NCI-H82 treated with DMSO at 0.1 percent for 48 hours (cell line): ENCODE measurements at regions not wholly inside any gene's neighbourhood (a gene's known extent, or its start where the extent isn't known, plus 50 kb on each side); places are given as distances from the start of the nearest gene placed in this dataset.

Experiments used
- DNase-seq: peaks from one replicate; lab custom pipeline; 2025; ENCODE audit not compliant: unreplicated experiment; lab: John Stamatoyannopoulos, UW

DNA sequence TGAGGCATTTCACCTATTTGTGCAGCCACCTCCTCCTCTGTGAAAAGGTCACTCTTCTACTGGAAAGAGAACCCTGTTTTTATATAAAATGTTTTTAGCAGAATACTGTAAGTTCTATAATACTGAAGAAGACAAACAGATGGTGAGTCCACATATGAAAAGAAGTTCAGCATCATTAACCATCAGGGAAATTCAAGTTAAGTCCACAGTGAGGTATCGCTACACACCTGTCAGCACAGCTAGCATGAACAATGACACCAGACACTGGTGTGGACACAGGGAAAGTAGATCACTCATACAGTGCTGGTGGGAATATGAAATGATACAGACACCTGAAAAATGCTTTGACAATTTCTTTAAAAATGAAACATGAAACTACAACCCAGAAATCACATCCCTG lies 133.0 kb downstream of the MAD2L1 start:
- DNase-seq = no peak

DNA sequence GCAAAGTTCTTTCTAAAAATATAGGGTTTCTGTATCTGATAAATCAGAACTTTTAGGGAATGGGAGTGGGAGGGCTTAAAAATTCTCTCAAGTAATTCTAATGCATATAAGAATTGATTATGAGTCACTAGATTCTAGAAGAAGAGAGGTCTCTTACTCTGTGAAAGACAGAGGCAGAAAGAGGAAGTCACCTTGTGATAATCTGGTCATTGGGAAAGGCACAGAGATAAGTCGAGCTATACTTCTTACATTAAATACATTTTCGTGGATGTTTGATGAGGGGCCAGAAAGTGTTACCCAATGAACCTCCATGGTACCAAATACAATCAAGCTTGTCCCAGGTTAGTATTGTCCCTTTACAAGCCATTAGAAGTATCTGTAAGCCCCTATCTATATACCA lies 134.4 kb downstream of the MAD2L1 start:
- no peak for DNase-seq

DNA sequence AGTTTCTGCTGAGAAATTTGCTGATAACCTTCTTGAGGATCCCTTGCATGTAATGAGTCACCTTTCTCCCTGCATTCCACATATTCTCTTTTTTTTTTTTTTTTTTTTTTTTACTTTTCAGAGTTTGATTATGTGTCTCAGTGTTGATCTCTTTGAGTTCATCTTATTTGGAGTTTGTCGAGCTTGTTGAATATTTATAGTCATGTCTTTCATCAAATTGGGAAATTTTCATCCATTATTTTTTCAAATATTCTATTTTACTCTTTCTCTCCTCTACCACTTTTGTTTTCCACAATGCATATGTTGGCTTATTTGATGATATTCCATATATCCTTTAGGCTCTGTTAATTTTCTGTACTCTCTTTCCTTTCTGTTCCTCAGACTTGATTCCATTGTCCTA lies 136.1 kb downstream of the MAD2L1 start:
- DNase-seq = no peak

DNA sequence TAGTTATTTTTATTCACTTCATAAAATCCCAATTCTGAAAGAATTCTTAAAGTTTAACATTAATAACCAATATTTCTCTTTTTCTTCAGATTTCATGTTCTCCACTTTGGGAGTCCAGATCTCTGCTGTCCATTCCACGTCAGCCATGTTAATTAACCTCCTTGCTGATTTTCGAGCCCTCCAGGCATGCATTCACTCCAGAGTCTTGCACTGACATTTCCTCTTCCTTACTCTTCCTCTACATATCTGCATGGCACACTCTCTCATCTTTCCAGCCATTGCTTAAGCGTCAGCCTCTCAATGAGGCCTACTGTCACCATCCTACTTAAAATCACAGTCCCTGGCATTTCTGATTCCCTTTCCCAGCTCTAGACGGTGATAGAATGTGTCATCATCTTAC lies 144.8 kb downstream of the MAD2L1 start:
- DNase-seq = no peak

DNA sequence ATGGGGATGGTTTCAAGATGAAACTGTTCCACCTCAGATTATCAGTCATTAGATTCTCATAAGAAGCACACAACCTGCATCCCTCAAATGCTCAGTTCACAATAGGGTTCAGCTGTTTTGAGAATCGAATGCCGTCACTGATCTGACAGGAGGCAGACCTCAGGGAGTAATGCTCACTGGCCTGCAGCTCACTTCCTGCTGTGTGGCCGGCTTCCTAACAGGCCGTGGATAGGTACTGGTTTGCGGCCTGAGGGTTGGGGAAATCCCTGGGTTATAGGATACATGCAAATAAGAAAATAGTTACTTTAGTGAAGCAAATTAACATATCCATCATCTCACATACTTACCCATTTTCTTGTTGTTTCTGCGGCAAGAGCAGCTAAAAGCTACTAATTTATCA lies 160.4 kb downstream of the MAD2L1 start:
- DNase-seq = no peak

DNA sequence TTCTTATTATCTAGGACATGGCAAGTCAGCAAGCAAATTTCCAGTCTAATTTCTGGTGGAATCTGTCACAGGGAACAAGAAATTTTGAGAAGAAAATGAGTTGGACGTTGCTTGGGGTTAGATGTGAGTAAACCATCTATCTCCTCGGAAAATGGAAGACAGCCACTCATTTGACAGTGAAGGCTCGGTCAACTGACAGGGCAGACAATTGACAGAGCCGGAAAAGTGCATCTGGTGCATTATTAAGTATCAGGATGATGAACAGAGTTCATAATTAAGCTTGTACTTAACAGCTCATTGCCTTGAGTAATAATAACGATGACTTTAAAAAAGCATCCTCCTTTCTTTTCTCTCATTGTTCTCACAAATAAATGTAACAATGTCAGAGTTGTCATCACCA lies 168.4 kb downstream of the MAD2L1 start:
- no peak for DNase-seq

DNA sequence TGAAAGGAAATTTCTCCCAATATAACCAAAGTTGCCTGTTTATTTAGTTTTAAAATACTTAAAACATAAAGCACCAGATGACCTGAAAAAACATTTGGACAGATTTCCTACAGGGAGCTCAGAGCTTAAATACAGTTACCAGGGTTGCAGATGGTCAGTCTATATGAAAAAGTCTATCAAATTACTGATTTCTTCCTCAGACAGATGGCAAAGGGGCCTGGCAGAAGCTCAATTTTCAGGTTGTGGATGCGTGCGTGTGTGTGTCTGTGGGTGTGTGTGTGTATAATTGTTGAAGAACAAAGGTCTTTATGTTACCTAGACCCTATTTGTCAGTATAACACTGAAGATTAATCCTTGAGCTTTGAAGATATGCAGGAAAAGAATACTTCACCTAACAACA lies 169.4 kb downstream of the MAD2L1 start:
- DNase-seq = peak; percentile 49

DNA sequence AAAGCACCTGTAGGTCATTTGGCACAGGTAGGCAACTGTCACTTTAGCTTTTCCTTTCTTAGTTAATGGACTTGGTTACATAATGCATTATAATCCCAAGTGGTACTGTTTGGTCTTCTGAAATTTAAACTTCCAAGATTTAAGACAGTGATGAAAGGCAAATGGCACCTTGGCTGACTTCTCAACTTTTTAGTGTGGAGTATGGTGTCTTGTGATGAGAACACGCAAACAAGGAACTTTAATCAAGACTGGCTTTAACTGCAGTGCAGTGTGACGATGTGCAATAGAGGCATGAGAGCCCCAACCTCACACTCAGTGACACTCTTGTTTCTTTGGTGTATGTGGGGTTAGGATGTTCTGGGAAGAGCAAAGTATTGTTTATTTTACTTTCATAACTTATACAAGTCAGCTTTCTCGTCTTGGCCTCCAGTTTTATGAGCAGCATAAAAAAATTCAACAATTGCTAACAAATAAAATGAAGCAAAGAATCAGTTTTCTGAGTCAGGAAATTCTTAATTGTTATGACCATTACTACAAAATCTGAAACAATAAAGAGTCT lies 171.9 kb downstream of the MAD2L1 start:
- no peak for DNase-seq

DNA sequence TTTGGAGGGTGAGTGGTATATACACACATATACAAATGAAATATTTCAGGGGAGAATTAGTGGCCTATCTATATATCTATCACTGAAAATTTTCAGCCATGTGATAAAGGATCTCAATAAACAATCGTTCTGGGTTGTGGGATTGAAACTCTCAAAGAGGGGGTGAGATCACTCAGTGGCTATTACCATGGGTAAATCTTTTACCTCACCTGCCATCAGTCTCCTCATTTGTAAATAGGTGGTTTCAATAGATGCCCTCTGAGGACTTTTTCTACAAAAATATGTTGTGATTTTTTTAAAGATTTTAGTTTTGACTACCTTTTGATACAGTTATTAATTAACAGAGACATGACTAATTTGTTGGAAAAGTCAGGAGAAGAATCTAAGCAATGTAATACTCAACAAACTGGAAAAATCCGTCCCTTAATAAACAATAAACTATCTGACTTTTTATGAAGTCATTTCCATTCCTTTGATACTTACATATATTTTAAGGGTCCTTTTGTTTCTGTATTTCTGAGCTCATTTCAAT lies 192.8 kb downstream of the MAD2L1 start:
- no peak for DNase-seq

DNA sequence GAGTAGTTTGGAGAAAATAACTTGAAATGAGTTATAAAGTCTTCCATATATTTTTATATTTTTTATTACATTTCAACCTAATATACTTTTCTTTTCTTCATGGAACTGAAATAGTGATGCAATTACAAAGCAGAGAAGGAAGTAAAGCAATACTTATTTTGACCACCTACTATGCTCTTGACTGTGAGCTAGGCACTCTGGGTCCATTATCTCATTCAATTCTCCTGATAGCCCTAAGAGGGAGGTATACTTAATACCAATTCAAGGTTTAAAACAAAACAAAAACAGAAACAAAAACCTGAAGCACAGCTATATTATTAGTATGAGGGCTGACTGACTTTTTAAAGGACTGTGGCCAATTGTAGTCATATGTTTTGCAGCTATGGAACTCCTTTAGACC lies 193.5 kb downstream of the MAD2L1 start:
- DNase-seq = no peak

DNA sequence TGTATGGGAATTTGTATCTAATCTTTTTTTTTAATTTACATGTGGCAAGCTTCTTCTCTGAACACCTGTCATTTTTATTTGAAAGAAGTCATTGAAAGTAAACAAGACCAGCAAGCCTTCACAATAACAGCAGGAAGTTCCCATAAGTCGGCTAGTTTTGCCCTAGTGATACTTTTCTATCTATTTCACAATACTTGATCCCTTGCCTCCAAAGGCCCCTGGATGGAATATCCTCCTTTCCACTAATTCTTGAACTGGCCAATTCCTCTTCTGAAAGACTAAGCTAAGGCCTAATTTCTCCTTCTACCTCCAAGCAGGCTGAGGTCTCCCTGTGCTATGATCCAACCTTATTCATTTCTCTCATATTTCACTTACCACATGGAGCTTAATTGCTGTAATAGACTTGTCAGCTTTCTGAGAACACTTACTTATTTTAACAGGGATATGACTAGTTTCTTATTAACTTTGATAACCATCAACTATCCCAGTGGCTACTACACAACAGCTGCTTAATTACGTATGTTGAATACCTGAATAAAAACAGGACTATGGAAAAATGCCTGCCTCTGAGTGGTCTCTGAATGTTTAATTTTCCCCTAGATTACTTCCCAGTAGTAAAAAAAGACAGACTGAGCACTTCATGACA lies 194.2 kb downstream of the MAD2L1 start:
- DNase-seq = no peak

DNA sequence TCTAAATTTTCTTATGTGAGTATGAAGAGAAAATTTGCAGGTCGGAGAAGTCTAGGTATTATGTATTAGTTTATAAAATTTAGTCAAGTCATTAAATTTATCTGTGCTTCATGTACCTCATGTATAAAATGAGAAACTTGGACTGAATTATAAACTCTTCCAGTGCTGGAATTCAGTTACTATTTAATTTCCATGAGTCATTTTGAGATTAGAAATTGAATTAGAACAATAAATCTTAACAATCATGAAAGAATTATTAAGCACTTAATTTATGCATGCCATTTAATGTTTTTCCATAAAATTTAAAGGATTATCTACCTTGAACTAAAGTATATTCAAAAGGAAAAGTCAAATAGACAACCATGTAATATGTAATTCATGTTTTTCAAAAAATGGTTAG lies 195.8 kb downstream of the MAD2L1 start:
- DNase-seq = no peak

DNA sequence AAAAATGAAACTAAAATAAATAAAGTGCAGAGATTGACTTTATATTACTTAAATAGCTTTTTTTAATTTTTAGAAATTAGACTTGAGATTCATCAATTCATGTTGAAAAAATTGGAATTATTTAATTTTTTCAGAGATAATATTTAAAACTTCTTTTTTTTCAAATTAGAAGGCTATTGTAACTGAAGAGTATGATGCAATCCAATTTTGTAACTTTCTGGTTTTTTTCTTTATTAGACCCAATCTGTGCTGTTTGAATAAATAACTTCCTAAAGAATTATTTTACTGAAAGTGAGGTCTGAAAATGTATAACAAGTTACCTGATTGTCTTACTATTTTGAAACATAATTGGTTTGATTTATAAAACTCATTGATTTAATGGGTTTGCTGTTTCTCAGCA lies 200.9 kb downstream of the MAD2L1 start:
- DNase-seq = no peak

DNA sequence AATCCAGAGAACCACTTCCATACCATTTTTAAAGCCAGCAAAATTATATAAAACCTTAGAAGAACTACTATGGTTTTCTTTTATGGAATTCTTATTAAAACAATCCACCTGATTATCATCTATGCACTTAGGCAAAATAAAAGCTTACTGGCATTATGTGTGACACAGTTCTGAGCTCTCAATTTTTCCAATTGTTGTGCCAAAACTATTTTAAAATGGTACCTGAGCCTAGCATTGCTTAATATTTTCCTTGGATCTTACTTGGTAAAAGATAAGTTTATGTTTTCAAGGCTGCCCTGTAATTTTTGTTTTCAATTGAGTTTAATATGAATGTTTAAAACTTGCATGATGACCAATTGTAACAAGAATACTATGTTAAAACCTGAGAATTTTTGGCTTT lies 201.3 kb downstream of the MAD2L1 start:
- DNase-seq = no peak

DNA sequence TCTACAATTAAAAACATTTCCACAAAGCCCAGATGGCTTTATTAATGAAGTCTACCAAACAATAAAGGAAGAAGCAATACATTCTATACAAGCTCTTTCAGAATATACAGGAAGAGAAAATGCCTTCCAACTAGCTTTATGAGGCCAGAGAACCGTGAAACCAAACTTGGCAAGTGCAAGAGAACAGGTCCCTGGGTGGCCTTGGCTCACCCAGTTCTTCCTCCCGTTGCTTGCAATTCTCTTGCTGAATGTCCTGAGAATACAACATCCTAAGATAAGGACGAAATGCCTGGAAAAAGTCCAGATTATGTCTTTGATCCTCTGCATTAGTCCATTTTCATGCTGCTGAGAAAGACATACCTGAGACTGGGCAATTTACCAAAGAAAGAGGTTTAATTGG lies 204.9 kb downstream of the MAD2L1 start:
- no peak for DNase-seq

DNA sequence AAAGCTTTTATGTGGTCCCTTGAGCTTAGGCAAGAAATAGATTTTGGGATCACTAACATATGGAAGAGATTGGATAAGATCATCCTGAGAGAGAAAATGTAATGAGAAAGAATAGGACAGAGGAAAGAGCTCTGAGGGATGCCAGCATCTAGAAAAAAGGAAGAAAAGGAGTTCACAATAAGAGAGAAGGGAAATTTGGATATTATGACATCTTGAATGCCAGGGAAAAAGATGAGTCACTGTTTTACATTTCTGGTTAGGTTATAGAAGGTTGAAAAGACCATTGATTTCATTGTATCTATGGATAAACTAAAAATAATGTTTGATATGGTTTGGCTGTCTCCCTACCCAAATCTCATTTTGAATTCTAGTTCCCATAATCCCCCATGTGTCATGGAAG lies 208.5 kb downstream of the MAD2L1 start:
- no peak for DNase-seq

DNA sequence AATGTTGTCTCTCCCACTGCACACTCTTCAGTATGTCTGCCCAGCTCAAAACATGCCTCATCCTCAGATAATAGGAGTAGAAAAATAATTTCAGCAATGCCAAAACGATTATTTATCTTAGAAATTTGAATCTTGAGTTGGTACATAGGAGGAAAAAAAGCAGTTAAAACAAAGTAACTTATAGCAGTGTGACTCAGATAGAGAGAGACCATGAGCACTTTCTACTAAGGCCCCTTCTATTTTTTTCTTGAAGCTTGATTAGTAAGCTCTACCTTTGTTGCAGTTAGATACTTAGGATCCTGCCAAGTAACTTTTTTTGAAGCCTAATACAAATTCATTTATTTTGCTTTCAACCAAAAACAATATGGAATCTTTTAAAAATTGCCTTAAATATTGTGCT lies 212.3 kb downstream of the MAD2L1 start:
- DNase-seq = no peak

DNA sequence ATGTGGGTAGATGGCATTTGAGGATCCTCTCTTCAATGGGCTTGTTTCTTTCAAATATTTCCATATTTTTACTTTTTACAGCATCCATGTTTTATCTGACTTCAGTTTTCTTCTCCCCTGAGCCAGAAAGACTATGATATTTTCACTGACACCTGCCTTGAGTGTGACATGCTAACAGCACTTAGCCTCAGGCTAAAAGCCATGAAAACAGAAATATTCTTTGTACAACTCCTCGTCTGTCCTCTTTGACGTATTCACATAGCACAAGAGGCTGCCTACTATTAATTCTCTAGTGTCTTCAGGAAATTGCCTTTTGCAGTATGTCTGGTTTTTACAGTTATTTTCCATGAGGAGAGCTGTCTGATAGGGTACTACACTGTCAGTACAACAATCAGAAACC lies 215.0 kb downstream of the MAD2L1 start:
- DNase-seq = no peak

DNA sequence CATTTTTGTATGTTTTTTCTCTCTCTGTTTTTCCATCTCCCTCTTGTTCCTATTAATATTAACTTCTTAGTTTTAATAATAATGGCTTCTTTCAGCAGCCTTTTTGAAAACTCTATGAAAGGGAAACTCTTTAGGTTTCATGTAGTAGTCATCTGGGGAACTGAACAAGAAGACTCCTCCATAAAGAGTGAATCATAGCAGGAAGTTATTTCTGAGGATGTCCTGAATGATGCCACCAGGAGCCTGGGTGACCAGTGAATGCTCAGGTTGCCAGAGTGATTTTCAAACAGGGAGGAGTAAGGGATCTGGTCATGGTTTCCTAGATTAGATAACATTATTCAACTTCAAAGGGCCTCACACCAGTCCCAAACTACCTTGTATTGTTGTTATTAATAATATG lies 212.8 kb upstream of the PDE5A start:
- no peak for DNase-seq

DNA sequence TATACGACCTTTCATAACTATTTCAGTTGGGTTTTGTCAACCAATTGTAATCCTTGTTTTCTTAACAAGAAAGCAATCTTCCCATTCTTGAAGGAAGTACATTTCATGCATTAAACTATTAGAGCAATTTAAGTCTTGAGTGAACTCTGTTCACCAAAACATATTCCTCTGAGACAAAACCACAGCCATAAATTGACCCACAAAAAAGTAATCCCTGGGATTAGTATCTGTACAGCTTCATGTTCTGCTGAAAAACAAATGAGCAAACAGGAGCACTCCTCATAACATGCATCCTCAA lies 207.0 kb upstream of the PDE5A start:
- DNase-seq = no peak

DNA sequence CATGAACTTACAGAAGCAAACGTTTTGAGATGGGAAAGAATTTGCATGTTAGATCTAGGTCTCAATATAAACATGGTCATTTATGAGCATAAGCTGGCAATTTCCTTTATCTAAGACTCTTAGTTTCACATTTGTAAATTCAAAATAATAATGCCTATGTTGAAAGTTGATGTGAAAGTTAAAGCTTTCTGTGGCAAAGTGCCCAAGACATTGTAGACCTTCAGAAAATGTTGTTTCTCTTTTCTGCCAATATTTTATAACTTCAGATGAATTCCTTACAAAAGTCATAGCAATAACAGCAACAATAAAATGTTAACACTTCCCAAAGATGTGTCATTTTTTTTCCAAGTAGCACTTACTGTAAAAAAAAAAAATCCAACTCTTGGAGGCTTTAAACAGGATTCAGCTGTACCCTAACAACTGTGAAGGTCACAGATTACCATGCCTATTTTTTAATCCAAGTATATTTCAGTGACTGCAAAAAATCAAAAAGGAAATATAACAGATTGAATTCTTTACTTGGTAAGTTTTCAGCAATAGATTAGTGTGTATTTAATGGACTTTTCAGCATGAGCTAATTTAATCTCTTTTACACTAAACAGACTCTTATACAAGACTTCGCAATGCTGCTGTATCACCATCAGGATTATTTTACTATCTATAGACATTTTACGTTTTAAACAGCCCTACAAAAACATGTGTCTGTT lies 206.5 kb upstream of the PDE5A start:
- no peak for DNase-seq

DNA sequence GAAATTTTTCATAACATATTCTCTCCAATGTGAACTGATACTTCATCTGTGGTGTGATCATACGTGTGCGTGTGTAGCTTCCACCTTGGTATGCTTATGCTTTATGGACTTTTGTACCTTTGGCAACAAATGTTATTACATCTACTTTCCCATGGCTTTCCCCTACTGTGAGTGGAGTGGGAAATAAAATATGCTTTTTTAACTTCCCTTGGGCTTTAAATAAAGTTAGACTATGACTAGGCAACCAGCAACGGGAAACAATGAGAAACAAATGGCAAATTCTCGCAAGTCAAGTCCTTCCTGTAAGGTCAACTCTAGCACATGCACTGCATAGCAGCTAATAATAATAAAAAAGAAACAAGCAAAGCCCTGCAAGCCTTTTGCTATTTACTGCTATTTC lies 205.0 kb upstream of the PDE5A start:
- no peak for DNase-seq

DNA sequence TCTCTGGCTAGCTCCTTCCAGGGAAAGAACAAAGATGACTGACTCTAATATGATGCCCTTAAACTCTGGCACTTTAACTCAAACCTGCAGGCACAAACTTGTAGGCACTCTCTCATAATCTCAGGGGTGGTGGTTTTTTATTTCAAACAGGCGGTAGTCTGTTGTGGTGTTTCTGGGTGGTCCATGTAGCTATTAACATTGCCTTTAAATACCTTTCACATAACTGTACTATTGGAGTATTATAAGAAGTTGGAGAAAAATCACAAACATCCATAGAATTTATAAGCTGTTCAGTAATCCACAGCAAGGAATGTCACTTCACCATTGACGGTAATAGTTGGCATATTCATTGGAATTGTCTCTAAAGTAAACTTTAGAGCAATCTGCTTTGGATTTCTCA lies 204.2 kb upstream of the PDE5A start:
- DNase-seq = no peak
